Inflammatory macrophage treated with lipopolysaccharide for 4 hours (primary cell): ENCODE measurements at regions not wholly inside any gene's neighbourhood (a gene's known extent, or its start where the extent isn't known, plus 50 kb on each side); places are given as distances from the start of the nearest gene placed in this dataset.

Experiments used
- DNase-seq: peaks from one replicate; pipeline ENCODE4 v3.0.0-alpha.2; 2020

DNA sequence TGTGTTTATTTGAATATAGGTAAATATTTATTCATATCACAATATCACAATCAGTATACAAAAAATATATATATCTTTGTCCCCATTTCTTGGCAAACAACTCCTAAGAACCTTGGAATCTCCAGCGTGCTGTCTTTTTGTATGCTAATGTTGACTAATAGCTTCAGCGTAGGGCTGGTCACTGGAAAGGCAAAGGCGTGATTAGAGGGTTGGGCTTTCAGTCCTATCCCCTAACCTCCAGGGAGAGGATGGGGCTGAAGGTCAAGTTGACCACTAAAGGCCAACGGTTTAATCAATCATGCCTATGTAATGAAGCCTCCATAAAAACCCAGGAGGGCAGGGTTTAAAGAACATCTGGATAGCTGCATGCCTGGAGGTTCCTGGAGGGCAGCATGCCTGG, 79.6 kb upstream of the BNC2 start:
- DNase-seq = no peak

DNA sequence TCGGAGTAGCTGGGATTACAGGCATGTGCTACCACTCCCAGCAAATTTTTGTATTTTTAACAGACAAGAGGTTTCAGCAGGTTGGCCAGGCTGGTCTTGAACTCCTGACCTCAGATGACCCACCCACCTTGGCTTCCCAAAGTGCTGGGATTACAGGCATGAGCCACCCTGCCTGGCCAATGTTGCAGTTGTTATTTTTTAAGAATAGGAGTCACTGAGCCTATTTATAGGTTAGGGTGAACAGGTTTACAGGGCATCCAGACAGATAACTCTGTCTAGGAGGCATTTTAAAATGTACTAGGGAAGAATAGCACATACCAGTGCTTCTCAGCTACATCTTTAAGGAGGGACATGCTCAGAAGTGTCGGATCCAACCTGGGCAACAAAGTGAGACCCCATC, 60.1 kb upstream of the BNC2 start:
- no peak for DNase-seq

DNA sequence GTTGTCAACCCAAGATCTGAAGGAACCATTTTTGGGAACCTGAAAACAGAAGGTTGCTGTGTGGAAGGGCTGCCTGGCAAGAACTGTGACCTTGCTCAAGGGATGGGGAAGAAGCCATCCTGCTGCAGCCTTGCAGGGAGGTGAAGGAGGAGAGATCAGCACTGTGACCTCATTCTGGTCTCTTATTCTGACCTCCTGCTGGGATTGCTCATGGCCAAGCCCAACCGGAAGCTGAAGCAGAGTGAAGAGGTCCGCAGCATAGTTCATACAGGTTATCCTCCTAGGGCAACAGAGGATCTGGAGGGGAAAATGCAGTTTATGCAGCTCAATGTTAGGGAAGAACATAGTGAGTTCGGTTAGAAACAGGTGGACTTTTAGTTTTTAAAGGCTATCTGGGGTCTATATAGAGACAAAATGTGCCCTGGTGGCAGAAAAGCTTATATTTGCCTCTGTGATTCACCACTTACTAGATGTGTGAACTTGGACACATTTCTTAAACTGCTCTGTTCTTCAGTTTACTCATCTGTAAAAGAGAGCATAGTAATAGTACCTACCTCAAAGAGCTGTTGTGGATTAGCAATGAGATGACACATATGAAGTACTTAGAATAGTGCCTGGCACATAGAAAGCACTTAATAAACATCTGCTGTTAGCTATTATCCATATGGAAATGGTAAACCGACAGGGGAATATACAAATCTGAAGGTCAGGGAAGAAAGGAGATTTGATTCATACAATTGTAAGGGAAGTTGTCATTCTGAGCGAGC, 57.9 kb upstream of the BNC2 start:
- DNase-seq = no peak

DNA sequence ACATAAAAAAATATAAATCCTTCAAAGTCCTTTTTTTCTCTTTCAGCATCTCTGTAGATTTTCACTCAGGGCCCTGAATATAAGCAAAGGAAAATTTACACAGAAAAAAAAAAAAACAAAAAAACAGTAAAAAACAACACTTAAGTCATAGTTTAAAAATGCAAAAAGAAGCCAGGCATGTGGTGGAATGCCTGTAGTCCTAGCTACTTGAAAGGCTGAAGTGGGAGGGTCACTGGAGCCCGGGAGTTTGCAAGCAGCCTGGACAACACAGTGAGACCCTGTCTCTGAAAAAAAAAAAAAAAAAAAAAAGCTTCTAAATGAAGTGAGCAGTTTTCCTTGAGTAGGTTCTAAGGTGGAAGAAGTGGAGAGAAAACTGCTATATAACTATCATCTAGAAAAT, 55.0 kb upstream of the BNC2 start:
- no peak for DNase-seq

DNA sequence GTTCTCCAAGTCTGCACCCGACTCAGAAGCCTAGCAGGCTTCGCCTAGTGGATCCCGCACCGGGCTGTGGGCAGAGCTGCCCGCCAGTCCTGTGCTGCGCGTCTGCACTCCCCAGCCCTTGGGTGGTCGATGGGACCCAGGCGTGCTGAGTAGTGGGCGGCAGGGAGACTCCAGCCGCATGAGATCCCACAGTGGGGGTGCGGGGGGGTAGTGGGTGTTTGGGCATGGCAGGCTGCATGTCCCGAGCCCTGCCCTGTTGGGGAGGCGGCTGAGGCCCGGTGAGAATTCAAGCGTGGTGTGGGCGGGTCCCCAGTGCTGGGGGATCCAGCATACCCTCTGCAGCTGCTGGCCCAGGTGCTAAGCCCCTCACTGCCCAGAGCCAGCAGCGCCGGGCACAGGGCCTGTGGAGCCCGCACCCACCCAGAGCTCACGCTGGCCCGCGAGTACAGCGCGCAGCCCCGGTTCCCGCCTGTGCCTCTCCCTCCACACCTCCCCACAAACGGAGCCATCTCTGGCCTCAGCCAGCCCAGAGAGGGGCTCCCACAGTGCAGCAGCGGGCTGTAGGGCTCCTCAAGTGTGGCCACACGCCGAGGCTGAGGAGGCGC, 53.9 kb upstream of the BNC2 start:
- no peak for DNase-seq

DNA sequence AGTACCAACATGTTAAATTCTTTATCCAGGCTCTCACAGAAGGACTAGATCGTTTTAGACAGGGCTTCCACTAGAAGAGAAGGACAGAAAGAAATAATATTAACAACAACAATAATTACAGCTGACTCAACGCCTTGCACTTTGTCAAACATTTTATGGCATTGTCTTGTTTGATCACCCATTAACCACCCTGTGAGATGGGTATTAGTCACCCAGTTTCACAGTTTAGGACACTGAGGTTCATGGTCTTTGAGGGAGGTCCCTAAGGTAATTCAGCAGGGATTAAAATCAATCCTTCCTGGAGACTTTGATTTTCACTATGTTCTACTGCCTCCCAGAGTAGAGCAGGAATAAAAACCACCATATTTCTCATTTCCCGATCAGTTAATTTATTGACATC, 51.4 kb upstream of the BNC2 start:
- no peak for DNase-seq
